CD14-positive monocyte (primary cell): ENCODE measurements at regions not wholly inside any gene's neighbourhood (a gene's known extent, or its start where the extent isn't known, plus 50 kb on each side); places are given as distances from the start of the nearest gene placed in this dataset.

Source experiments
- DNase-seq, 3 donors: peaks; one replicate each; pipeline ENCODE4 v3.0.0-alpha.2; 2011 to 2022
- H2AFZ ChIP-seq: 2 replicates; pipeline ENCODE4 v1.6.0; 2012; ENCODE audit warnings: mild to moderate bottlenecking, low read depth, low read length, inconsistent platforms; ENCODE audit not compliant: insufficient read depth, poor library complexity, severe bottlenecking
- H3K27ac ChIP-seq, 2 donors: 1 replicate in 1 of 2; 2 replicates in 1 of 2; pipeline ENCODE4 v1.5.1; 2012 to 2013; ENCODE audit warnings: low read length in 2 of 2, control low read depth in 1 of 2, inconsistent platforms in 1 of 2, low read depth in 1 of 2, mild to moderate bottlenecking in 1 of 2
- H3K27me3 ChIP-seq, 2 donors: one replicate each; pipeline versions ENCODE4 v1.6.0 to v1.6.1; 2011 to 2013; ENCODE audit warnings: low read length in 2 of 2; ENCODE audit not compliant: control insufficient read depth in 2 of 2, insufficient read depth in 2 of 2
- H3K36me3 ChIP-seq, 2 donors: replicated peaks in 1 of 2; 1 replicate in 1 of 2; 2 replicates in 1 of 2; pipeline versions ENCODE4 v1.5.1 to v1.6.1; 2012 to 2013; ENCODE audit warnings: low read length in 2 of 2, control low read depth in 1 of 2, inconsistent platforms in 1 of 2, mild to moderate bottlenecking in 1 of 2; ENCODE audit not compliant: insufficient read depth in 2 of 2, control insufficient read depth in 1 of 2
- H3K4me1 ChIP-seq, 2 donors: 1 replicate in 1 of 2; 2 replicates in 1 of 2; pipeline versions ENCODE4 v1.5.1 to v1.6.1; 2012 to 2013; ENCODE audit warnings: low read length in 2 of 2, control low read depth in 1 of 2, inconsistent platforms in 1 of 2, mild to moderate bottlenecking in 1 of 2, moderate library complexity in 1 of 2; ENCODE audit not compliant: insufficient read depth in 2 of 2, control insufficient read depth in 1 of 2
- H3K4me2 ChIP-seq: replicated peaks from 2 replicates; pipeline ENCODE3; 2012; ENCODE audit warnings: low read length, moderate library complexity, mild to moderate bottlenecking; ENCODE audit not compliant: poor library complexity, severe bottlenecking; ENCODE audit errors: extremely low read depth
- H3K4me3 ChIP-seq, 3 experiments: fragments of 200-600 bp in 1 of 3; sonication (generic) in 1 of 3; replicated peaks in 1 of 3; 1 replicate in 2 of 3; 2 replicates in 1 of 3; pipeline ENCODE4 v1.5.1; 2011 to 2013; ENCODE audit warnings: low read length in 3 of 3, mild to moderate bottlenecking in 3 of 3, control low read depth in 2 of 3, low read depth in 2 of 3, inconsistent platforms in 1 of 3, moderate library complexity in 1 of 3
- H3K79me2 ChIP-seq: 2 replicates; pipeline ENCODE4 v1.6.0; 2012; ENCODE audit warnings: mild to moderate bottlenecking, control low read depth, inconsistent platforms, low read length, moderate library complexity; ENCODE audit not compliant: insufficient read depth
- H3K9ac ChIP-seq: 2 replicates; pipeline ENCODE4 v1.6.0; 2017; ENCODE audit warnings: low read length, mild to moderate bottlenecking; ENCODE audit not compliant: insufficient read depth, poor library complexity, severe bottlenecking
- H3K9me3 ChIP-seq, 2 donors: replicated peaks in 1 of 2; 1 replicate in 1 of 2; 2 replicates in 1 of 2; pipeline versions ENCODE4 v1.5.1 to v1.6.1; 2012 to 2013; ENCODE audit warnings: low read length in 2 of 2, control low read depth in 1 of 2; ENCODE audit not compliant: control insufficient read depth in 1 of 2, insufficient read depth in 1 of 2
- H4K20me1 ChIP-seq: 2 replicates; pipeline ENCODE4 v1.6.0; 2012; ENCODE audit warnings: mild to moderate bottlenecking, low read length, control low read depth, moderate library complexity; ENCODE audit not compliant: insufficient read depth
- H3K27ac Mint-ChIP-seq, 7 donors: one replicate each; pipeline ENCODE4 v1.8.0; 2020; ENCODE audit warnings: mild to moderate bottlenecking in 7 of 7, mixed read lengths in 7 of 7, moderate library complexity in 6 of 7, inconsistent platforms in 2 of 7
- H3K27me3 Mint-ChIP-seq, 3 donors: one replicate each; pipeline ENCODE4 v1.8.0; 2021 to 2022; ENCODE audit warnings: low read depth in 3 of 3, mild to moderate bottlenecking in 3 of 3, mixed read lengths in 3 of 3, moderate library complexity in 3 of 3, inconsistent platforms in 1 of 3
- H3K36me3 Mint-ChIP-seq, 2 donors: one replicate each; pipeline ENCODE4 v1.8.0; 2020; ENCODE audit warnings: mixed read lengths in 2 of 2, inconsistent platforms in 1 of 2, mild to moderate bottlenecking in 1 of 2
- H3K4me1 Mint-ChIP-seq: one replicate; pipeline ENCODE4 v1.8.0; 2020; ENCODE audit warnings: mild to moderate bottlenecking, mixed read lengths
- H3K4me3 Mint-ChIP-seq, 2 donors: one replicate each; pipeline ENCODE4 v1.8.0; 2020; ENCODE audit warnings: mild to moderate bottlenecking in 2 of 2, mixed read lengths in 2 of 2, moderate library complexity in 1 of 2
- H3K9me3 Mint-ChIP-seq, 7 donors: one replicate each; pipeline ENCODE4 v1.8.0; 2020 to 2022; ENCODE audit warnings: mixed read lengths in 7 of 7, mild to moderate bottlenecking in 6 of 7, moderate library complexity in 6 of 7, inconsistent platforms in 2 of 7
- whole genome bisulfite sequencing: methylation state at CpG from one replicate; pipeline ENCODE4 v1.1.5; 2013; ENCODE audit warnings: missing lambda C conversion rate; ENCODE audit not compliant: insufficient coverage; 5-methylcytosine and 5-hydroxymethylcytosine counted together
- intact Hi-C, 2 donors: fragments of 100-400 bp; cut with micrococcal nuclease; formaldehyde crosslinking; loops; one replicate each; pipeline versions ENCODE4 v1.15.0 to v1.15.1; 2023
- TF ChIP-seq, protein P1 (sequence below): fragments of 200-600 bp; IDR thresholded peaks from one replicate; pipeline ENCODE4 v1.8.0; 2022; ENCODE audit warnings: antibody characterized with exemption, mild to moderate bottlenecking

DNA sequence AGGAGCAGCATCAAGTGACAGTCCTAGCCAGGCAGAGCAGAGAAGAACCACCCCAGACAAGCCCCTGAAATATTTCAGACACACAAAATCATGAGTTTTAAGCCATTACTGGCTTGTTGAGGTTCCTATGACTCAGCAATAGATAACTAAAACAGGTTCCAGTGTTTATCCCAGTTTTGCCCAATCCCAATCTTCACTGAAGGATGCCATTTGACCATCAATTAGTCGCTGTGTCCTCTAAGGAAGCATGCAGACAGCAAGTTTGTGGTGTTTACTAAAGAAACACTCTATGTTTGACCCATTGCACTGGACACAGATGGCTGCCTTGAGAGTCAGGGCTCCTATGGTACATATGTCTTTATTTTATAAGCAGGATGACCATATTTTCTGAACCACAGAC is 186.7 kb downstream of the SYK start:
- Histone ChIP-seq H2AFZ (no peak overlapping the region), H3K27ac (no peak overlapping the region), H3K4me2 (no peak overlapping the region), H4K20me1 (no peaks in the 10 kb centered on the region), H3K4me1 (no peaks in the 10 kb centered on the region), H3K36me3 (no peaks in the 10 kb centered on the region), H3K9me3 (no peaks in the 10 kb centered on the region), H3K4me3 (no peak overlapping the region), H3K79me2 (no peaks in the 10 kb centered on the region), H3K9ac (no peak overlapping the region), H3K27me3 (no peaks in the 10 kb centered on the region)
- DNase-seq: no peak
- intact Hi-C loops: no loop called here
- TF ChIP-seq, protein P1, sequence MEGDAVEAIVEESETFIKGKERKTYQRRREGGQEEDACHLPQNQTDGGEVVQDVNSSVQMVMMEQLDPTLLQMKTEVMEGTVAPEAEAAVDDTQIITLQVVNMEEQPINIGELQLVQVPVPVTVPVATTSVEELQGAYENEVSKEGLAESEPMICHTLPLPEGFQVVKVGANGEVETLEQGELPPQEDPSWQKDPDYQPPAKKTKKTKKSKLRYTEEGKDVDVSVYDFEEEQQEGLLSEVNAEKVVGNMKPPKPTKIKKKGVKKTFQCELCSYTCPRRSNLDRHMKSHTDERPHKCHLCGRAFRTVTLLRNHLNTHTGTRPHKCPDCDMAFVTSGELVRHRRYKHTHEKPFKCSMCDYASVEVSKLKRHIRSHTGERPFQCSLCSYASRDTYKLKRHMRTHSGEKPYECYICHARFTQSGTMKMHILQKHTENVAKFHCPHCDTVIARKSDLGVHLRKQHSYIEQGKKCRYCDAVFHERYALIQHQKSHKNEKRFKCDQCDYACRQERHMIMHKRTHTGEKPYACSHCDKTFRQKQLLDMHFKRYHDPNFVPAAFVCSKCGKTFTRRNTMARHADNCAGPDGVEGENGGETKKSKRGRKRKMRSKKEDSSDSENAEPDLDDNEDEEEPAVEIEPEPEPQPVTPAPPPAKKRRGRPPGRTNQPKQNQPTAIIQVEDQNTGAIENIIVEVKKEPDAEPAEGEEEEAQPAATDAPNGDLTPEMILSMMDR: no peak
- 100% methylated on average over 1 of the region's 1 CpG for WGBS
- no peak overlapping the region for H3K27ac Mint-ChIP-seq
- no peak overlapping the region for H3K4me3 Mint-ChIP-seq
- peaks cover 0 to 4% (median 0%) of the 10 kb centered on the region in 7 donors for H3K9me3 Mint-ChIP-seq
- peaks cover 0 to 3% (median 1%) of the 10 kb centered on the region in 3 donors for H3K27me3 Mint-ChIP-seq
- H3K4me1 Mint-ChIP-seq: no peaks in the 10 kb centered on the region
- no peaks in the 10 kb centered on the region for H3K36me3 Mint-ChIP-seq

DNA sequence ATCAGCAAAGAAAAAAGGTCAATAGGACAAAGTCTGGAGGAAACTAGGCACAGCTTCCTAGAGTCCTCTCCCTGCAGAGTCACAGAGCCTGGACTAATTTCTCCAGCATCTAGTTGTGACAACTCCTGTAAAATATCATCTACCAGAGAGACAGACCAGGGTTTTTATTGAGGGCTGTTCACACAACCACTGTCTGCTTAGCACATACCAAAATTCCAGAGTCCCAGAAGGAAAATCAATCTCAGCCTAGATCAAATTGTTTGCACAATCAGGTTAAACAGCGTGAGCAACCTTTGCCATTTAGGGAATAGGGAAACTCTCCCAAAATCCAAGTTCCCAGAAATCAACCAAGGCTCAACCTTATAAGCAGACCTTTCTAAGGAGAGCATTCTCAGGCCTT is 190.3 kb downstream of the SYK start:
- H3K27ac Mint-ChIP-seq: no peak overlapping the region
- no peaks in the 10 kb centered on the region for H3K4me1 Mint-ChIP-seq
- no peaks in the 10 kb centered on the region for H4K20me1 ChIP-seq
- no peaks in the 10 kb centered on the region for H3K4me1 ChIP-seq
- intact Hi-C loops: no loop called here
- H3K27me3 ChIP-seq: no peaks in the 10 kb centered on the region
- no peak overlapping the region for H3K4me3 Mint-ChIP-seq
- H3K27ac ChIP-seq: no peak overlapping the region
- H3K27me3 Mint-ChIP-seq: no peaks in the 10 kb centered on the region
- no peaks in the 10 kb centered on the region for H3K36me3 Mint-ChIP-seq
- no peak overlapping the region for H2AFZ ChIP-seq
- H3K4me3 ChIP-seq: no peak overlapping the region
- H3K79me2 ChIP-seq: no peaks in the 10 kb centered on the region
- TF ChIP-seq, protein P1: no peak
- H3K9me3 ChIP-seq: no peaks in the 10 kb centered on the region
- WGBS: no CpG with 5 or more reads among the region's 1 CpG
- DNase-seq: no peak
- H3K9me3 Mint-ChIP-seq: peaks cover 0 to 4% (median 2%) of the 10 kb centered on the region in 7 donors
- H3K4me2 ChIP-seq: no peak overlapping the region
- H3K9ac ChIP-seq: no peak overlapping the region
- no peaks in the 10 kb centered on the region for H3K36me3 ChIP-seq
